IMR-90 (cell line): ENCODE measurements at regions not wholly inside any gene's neighbourhood (a gene's known extent, or its start where the extent isn't known, plus 50 kb on each side); places are given as distances from the start of the nearest gene placed in this dataset.

Experiments
- BHLHE40 ChIP-seq: fragments of 150-350 bp; IDR thresholded peaks from 2 replicates; pipeline ENCODE4 v1.6.1; 2016; ENCODE audit warnings: mild to moderate bottlenecking, low read depth, low read length
- CEBPB ChIP-seq: IDR thresholded peaks from 2 replicates; pipeline ENCODE4 v1.6.1; 2012; ENCODE audit warnings: low read depth, low read length, improper control_type of control experiment
- CHD1 ChIP-seq: IDR thresholded peaks from 2 replicates; pipeline ENCODE4 v1.6.1; 2012; ENCODE audit warnings: low read depth, low read length, improper control_type of control experiment
- FOS ChIP-seq: fragments of 150-350 bp; IDR thresholded peaks from 2 replicates; pipeline ENCODE4 v1.6.1; 2016; ENCODE audit warnings: low read depth, low read length
- MAFK ChIP-seq: IDR thresholded peaks from 2 replicates; pipeline ENCODE4 v1.6.1; 2012; ENCODE audit warnings: low read depth, low read length, improper control_type of control experiment
- NFE2L2 ChIP-seq: fragments of 150-350 bp; IDR thresholded peaks from 2 replicates; pipeline ENCODE4 v1.6.1; 2016; ENCODE audit warnings: low read depth, mild to moderate bottlenecking, low read length
- POLR2A ChIP-seq: IDR thresholded peaks from 2 replicates; pipeline ENCODE4 v1.6.1; 2012; ENCODE audit warnings: mild to moderate bottlenecking, low read depth, low read length
- RAD21 ChIP-seq: IDR thresholded peaks from 2 replicates; pipeline ENCODE4 v1.6.1; 2012; ENCODE audit warnings: low read length, improper control_type of control experiment
- SMC3 ChIP-seq: fragments of 150-350 bp; IDR thresholded peaks from 2 replicates; pipeline ENCODE4 v1.6.1; 2016; ENCODE audit warnings: low read depth, mild to moderate bottlenecking, antibody characterized with exemption, low read length, moderate library complexity
- TF ChIP-seq, protein P1 (sequence below): fragments of 150-350 bp; IDR thresholded peaks from 2 replicates; pipeline ENCODE4 v1.6.1; 2017; ENCODE audit warnings: mild to moderate bottlenecking, antibody characterized with exemption, low read length, low read depth
- TF ChIP-seq, protein P2 (sequence below): conservative IDR thresholded peaks from 2 replicates; pipeline ENCODE4 v1.5.1; 2012; ENCODE audit warnings: mild to moderate bottlenecking, low read depth, low read length, improper control_type of control experiment
- TF ChIP-seq, protein P3 (sequence below): fragments of 150-350 bp; IDR thresholded peaks from 2 replicates; pipeline ENCODE4 v1.6.1; 2016; ENCODE audit warnings: low read depth, mild to moderate bottlenecking, low read length, moderate library complexity, borderline replicate concordance

DNA sequence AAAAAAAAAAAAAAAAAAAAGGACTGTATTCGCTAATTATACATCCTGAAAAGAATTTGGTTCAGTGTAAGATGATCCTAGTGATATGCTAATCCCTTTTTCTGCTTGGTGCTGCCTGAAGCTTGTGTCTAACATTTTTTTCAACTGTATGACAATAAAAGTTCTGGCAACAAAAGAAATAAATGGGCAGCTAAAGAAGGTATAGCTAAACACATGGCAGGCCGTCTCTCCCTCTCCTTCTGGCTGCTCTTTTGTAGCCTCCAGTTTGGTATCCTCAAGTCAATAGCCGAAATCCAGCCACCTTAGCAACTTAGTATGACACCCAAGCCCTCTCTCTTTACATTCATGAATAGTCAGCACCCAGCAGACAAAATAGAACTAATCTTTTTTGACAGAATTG, 198.3 kb upstream of the OTX2 start:
- TF ChIP-seq, protein P1, sequence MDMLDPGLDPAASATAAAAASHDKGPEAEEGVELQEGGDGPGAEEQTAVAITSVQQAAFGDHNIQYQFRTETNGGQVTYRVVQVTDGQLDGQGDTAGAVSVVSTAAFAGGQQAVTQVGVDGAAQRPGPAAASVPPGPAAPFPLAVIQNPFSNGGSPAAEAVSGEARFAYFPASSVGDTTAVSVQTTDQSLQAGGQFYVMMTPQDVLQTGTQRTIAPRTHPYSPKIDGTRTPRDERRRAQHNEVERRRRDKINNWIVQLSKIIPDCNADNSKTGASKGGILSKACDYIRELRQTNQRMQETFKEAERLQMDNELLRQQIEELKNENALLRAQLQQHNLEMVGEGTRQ = no peak
- TF ChIP-seq, protein P2, sequence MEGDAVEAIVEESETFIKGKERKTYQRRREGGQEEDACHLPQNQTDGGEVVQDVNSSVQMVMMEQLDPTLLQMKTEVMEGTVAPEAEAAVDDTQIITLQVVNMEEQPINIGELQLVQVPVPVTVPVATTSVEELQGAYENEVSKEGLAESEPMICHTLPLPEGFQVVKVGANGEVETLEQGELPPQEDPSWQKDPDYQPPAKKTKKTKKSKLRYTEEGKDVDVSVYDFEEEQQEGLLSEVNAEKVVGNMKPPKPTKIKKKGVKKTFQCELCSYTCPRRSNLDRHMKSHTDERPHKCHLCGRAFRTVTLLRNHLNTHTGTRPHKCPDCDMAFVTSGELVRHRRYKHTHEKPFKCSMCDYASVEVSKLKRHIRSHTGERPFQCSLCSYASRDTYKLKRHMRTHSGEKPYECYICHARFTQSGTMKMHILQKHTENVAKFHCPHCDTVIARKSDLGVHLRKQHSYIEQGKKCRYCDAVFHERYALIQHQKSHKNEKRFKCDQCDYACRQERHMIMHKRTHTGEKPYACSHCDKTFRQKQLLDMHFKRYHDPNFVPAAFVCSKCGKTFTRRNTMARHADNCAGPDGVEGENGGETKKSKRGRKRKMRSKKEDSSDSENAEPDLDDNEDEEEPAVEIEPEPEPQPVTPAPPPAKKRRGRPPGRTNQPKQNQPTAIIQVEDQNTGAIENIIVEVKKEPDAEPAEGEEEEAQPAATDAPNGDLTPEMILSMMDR = no peak
- TF ChIP-seq FOS (no peak), SMC3 (no peak), POLR2A (no peak), CEBPB (no peak), MAFK (no peak), RAD21 (no peak), BHLHE40 (no peak), NFE2L2 (no peak), CHD1 (no peak)
- TF ChIP-seq, protein P3, sequence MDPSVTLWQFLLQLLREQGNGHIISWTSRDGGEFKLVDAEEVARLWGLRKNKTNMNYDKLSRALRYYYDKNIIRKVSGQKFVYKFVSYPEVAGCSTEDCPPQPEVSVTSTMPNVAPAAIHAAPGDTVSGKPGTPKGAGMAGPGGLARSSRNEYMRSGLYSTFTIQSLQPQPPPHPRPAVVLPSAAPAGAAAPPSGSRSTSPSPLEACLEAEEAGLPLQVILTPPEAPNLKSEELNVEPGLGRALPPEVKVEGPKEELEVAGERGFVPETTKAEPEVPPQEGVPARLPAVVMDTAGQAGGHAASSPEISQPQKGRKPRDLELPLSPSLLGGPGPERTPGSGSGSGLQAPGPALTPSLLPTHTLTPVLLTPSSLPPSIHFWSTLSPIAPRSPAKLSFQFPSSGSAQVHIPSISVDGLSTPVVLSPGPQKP = no peak
